HCT116 (cell line): ENCODE measurements at regions not wholly inside any gene's neighbourhood (a gene's known extent, or its start where the extent isn't known, plus 50 kb on each side); places are given as distances from the start of the nearest gene placed in this dataset.

ENCODE experiments used
- ATAC-seq: fragments of 200-7000 bp; cut with Tn5 transposase; 2 replicates; pipeline ENCODE4 v1.9.1; 2020; ENCODE audit warnings: mild to moderate bottlenecking, moderate library complexity
- BruUV-seq: library from RNA; stranded (reverse); fragments of 400-500 nt; replicated peaks from 2 replicates; lab custom pipeline; 2021; lab: Mats Ljungman, UMichigan
- CTCF ChIA-PET: fragments of 300-600 bp; sonication (Branson Sonifier 250); formaldehyde crosslinking; loops from one replicate; lab custom pipeline; 2021; ENCODE audit warnings: antibody characterized with exemption; lab: Charles Lee
- POLR2A ChIA-PET: fragments of 300-600, 350-600 bp; sonication (Branson Sonifier 250); formaldehyde crosslinking; loops from one replicate; lab custom pipeline; 2021; ENCODE audit warnings: antibody characterized with exemption; lab: Charles Lee
- RAD21 ChIA-PET, 2 experiments: fragments of 300-600 bp; sonication (Branson Sonifier 250); formaldehyde crosslinking; loops; one replicate each; lab custom pipeline; 2023; ENCODE audit warnings: low total read pairs in 2 of 2; ENCODE audit not compliant: uncharacterized antibody in 2 of 2, unreplicated experiment in 2 of 2, low non-redundant PET in 1 of 2; lab: Charles Lee
- DNase-seq: peaks from one replicate; pipeline ENCODE4 v3.0.0-alpha.2; 2010; ENCODE audit warnings: low read depth, low spot score
- H2AFZ ChIP-seq: fragments of 200-600 bp; shearing (Covaris generic), sonication (generic); 2 replicates; pipeline ENCODE4 v1.6.1; 2017; ENCODE audit warnings: low read depth, mixed run types, mixed read lengths, antibody characterized with exemption, low read length; ENCODE audit not compliant: poor library complexity, severe bottlenecking
- H3K27ac ChIP-seq: 2 replicates; pipeline ENCODE4 v1.5.1; 2012; ENCODE audit warnings: low read depth, low read length
- H3K27me3 ChIP-seq: fragments of 200-600 bp; sonication (generic); 2 replicates; pipeline ENCODE4 v1.6.1; 2016; ENCODE audit warnings: mixed run types, low read length, mixed read lengths; ENCODE audit not compliant: insufficient read depth
- H3K36me3 ChIP-seq, 2 experiments: fragments of 200-500 bp in 1 of 2; fragments of 200-600 bp in 1 of 2; sonication (Bioruptor generic) in 1 of 2; sonication (generic) in 1 of 2; 2 replicates each; pipeline versions ENCODE4 v1.5.1 to v1.6.1; 2014 to 2016; ENCODE audit warnings: low read length in 2 of 2, inconsistent platforms in 1 of 2, mixed read lengths in 1 of 2, mixed run types in 1 of 2; ENCODE audit not compliant: insufficient read depth in 2 of 2, control insufficient read depth in 1 of 2
- H3K4me1 ChIP-seq, 2 experiments: fragments of 200-600 bp in 1 of 2; sonication (generic) in 1 of 2; 2 replicates each; pipeline versions ENCODE4 v1.5.1 to v1.6.1; 2012 to 2017; ENCODE audit warnings: low read length in 2 of 2, inconsistent platforms in 1 of 2, mild to moderate bottlenecking in 1 of 2, mixed read lengths in 1 of 2, mixed run types in 1 of 2, moderate library complexity in 1 of 2; ENCODE audit not compliant: insufficient read depth in 2 of 2, control insufficient read depth in 1 of 2
- H3K4me2 ChIP-seq: fragments of 200-600 bp; sonication (generic); 2 replicates; pipeline ENCODE4 v1.6.1; 2017; ENCODE audit warnings: mixed run types, low read length, mixed read lengths
- H3K4me3 ChIP-seq, 2 experiments: fragments of 200-600 bp in 1 of 2; sonication (generic) in 1 of 2; replicated peaks in 1 of 2; 2 replicates each; pipeline ENCODE4 v1.5.1; 2011 to 2016; ENCODE audit warnings: low read length in 2 of 2, control low read depth in 1 of 2, low read depth in 1 of 2, mild to moderate bottlenecking in 1 of 2, mixed read lengths in 1 of 2, mixed run types in 1 of 2
- H3K79me2 ChIP-seq: fragments of 200-600 bp; sonication (generic); 2 replicates; pipeline ENCODE4 v1.6.1; 2017; ENCODE audit warnings: mild to moderate bottlenecking, mixed run types, low read length, moderate library complexity, mixed read lengths; ENCODE audit not compliant: insufficient read depth
- H3K9ac ChIP-seq: fragments of 200-600 bp; sonication (generic); 2 replicates; pipeline ENCODE4 v1.6.1; 2016; ENCODE audit warnings: low read length, mixed read lengths
- H3K9me2 ChIP-seq: fragments of 200-600 bp; sonication (generic), shearing (Covaris generic); 2 replicates; pipeline ENCODE4 v1.6.1; 2017; ENCODE audit warnings: mixed run types, mild to moderate bottlenecking, moderate library complexity; ENCODE audit not compliant: insufficient read depth
- H3K9me3 ChIP-seq, 2 experiments: fragments of 200-500 bp in 1 of 2; fragments of 200-600 bp in 1 of 2; sonication (Bioruptor generic) in 1 of 2; sonication (generic) in 1 of 2; 2 replicates each; pipeline ENCODE4 v1.6.1; 2014 to 2017; ENCODE audit warnings: low read length in 2 of 2, mixed read lengths in 2 of 2, inconsistent platforms in 1 of 2, low read depth in 1 of 2, mild to moderate bottlenecking in 1 of 2, mixed run types in 1 of 2, moderate library complexity in 1 of 2; ENCODE audit not compliant: control insufficient read depth in 1 of 2, insufficient read depth in 1 of 2
- H4K20me1 ChIP-seq: fragments of 200-600 bp; sonication (generic), shearing (Covaris generic); 2 replicates; pipeline ENCODE4 v1.6.1; 2017; ENCODE audit warnings: mixed run types, mild to moderate bottlenecking, moderate library complexity; ENCODE audit not compliant: insufficient read depth
- CBX3 ChIP-seq: IDR thresholded peaks from 2 replicates; pipeline ENCODE4 v1.6.1; 2012; ENCODE audit warnings: low read depth
- EGR1 ChIP-seq: IDR thresholded peaks from 2 replicates; pipeline ENCODE4 v1.6.1; 2012; ENCODE audit warnings: low read depth
- ELF1 ChIP-seq: IDR thresholded peaks from 2 replicates; pipeline ENCODE4 v1.6.1; 2012; ENCODE audit warnings: low read depth, borderline replicate concordance
- EZH2phosphoT487 ChIP-seq: fragments of 200-600 bp; IDR thresholded peaks from 2 replicates; pipeline ENCODE4 v1.6.1; 2018; ENCODE audit warnings: antibody characterized with exemption, borderline replicate concordance
- JUND ChIP-seq: IDR thresholded peaks from 2 replicates; pipeline ENCODE4 v1.6.1; 2012
- POLR2A ChIP-seq: IDR thresholded peaks from 2 replicates; pipeline ENCODE4 v1.7.0; 2011; ENCODE audit warnings: borderline replicate concordance; ENCODE audit not compliant: insufficient read depth, insufficient read length; ENCODE audit errors: extremely low read depth
- POLR2AphosphoS5 ChIP-seq: IDR thresholded peaks from 2 replicates; pipeline ENCODE4 v1.6.1; 2011; ENCODE audit warnings: mild to moderate bottlenecking, low read depth, low read length, moderate library complexity
- RAD21 ChIP-seq: IDR thresholded peaks from 2 replicates; pipeline ENCODE4 v1.6.1; 2012; ENCODE audit warnings: low read depth, mild to moderate bottlenecking
- SIN3A ChIP-seq: IDR thresholded peaks from 2 replicates; pipeline ENCODE4 v1.6.1; 2012; ENCODE audit warnings: low read depth
- SP1 ChIP-seq: IDR thresholded peaks from 2 replicates; pipeline ENCODE4 v1.6.1; 2012; ENCODE audit warnings: low read depth
- YY1 ChIP-seq: IDR thresholded peaks from 2 replicates; pipeline ENCODE4 v1.6.1; 2011; ENCODE audit warnings: low read length, low read depth, moderate library complexity, mild to moderate bottlenecking; ENCODE audit not compliant: insufficient replicate concordance; ENCODE audit errors: extremely low read depth
- ZNF274 ChIP-seq: fragments of 200-500 bp; sonication (Bioruptor generic); IDR thresholded peaks from 2 replicates; pipeline ENCODE4 v1.6.1; 2014; ENCODE audit warnings: mild to moderate bottlenecking, low read depth, low read length, inconsistent platforms
- intact Hi-C: fragments of 100-400 bp; cut with micrococcal nuclease; formaldehyde crosslinking; loops from 2 replicates; pipeline ENCODE4 v1.10.0; 2022
- TF ChIP-seq, protein P1 (sequence below): IDR thresholded peaks from 2 replicates; pipeline ENCODE4 v1.6.1; 2011; ENCODE audit warnings: mild to moderate bottlenecking, low read length, moderate library complexity; ENCODE audit not compliant: insufficient replicate concordance; ENCODE audit errors: extremely low read depth
- TF ChIP-seq, protein P2 (sequence below): IDR thresholded peaks from 2 replicates; pipeline ENCODE4 v1.6.1; 2012; ENCODE audit warnings: low read depth
- TF ChIP-seq, protein P3 (sequence below), 3 experiments: fragments of 200-600 bp in 1 of 3; sonication (generic) in 1 of 3; IDR thresholded peaks in 2 of 3; conservative IDR thresholded peaks in 1 of 3; 2 replicates each; pipeline ENCODE4 v1.5.1; 2012 to 2017; ENCODE audit warnings: low read depth in 2 of 3, low read length in 2 of 3, antibody characterized with exemption in 1 of 3, borderline replicate concordance in 1 of 3, control low read depth in 1 of 3, mild to moderate bottlenecking in 1 of 3, mixed read lengths in 1 of 3, mixed run types in 1 of 3, moderate library complexity in 1 of 3; ENCODE audit not compliant: insufficient read depth in 1 of 3

DNA sequence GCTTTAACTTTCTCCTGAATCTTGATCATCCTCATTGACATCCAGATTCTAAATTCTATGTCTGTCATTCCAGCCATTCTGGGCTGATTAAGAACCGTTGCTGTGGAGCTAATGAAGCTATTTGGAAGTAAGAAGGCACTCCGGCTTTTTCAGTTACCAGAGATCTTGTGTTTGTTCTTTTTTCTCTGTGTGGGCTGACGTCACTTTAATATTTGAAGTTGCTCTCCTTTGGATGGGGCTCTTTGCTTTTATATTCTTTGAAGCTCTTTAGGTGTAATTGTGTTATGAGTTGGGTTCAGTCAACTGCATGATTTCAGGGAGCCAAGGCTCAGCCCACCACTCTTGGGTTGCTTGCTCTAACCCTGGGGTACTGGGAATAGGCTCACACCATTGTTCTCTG, 460.6 kb downstream of the CDH8 start:
- H3K36me3 ChIP-seq, result no peaks in the 10 kb centered on the region
- no peaks in the 10 kb centered on the region for H3K4me1 ChIP-seq
- H3K9me2 ChIP-seq, result no peaks in the 10 kb centered on the region
- ChIA-PET POLR2A (no interaction called here), RAD21 (no interaction called here), CTCF (no interaction called here)
- H3K4me2 ChIP-seq, result no peak overlapping the region
- peaks cover 0 to 40% of the 10 kb centered on the region in 2 experiments; a peak in 3 of 4 replicates for H3K9me3 ChIP-seq
- DNase-seq (no peak), ATAC-seq (no peak)
- BruUV-seq, result no TSS peak
- H3K4me3 ChIP-seq, result no peak overlapping the region
- no peaks in the 10 kb centered on the region for H3K79me2 ChIP-seq
- no peak overlapping the region for H3K9ac ChIP-seq
- H4K20me1 ChIP-seq, result no peaks in the 10 kb centered on the region
- H3K27ac ChIP-seq, result no peak overlapping the region
- H3K27me3 ChIP-seq, result no peaks in the 10 kb centered on the region
- intact Hi-C loops, result no loop called here
- no peak overlapping the region for H2AFZ ChIP-seq
- TF ChIP-seq ZNF274 (no peak), POLR2AphosphoS5 (no peak), YY1 (no peak), EGR1 (no peak), SIN3A (no peak), RAD21 (no peak), CBX3 (no peak), EZH2phosphoT487 (no peak), SP1 (no peak), POLR2A (no peak), JUND (no peak), ELF1 (no peak)
- TF ChIP-seq, protein P1, sequence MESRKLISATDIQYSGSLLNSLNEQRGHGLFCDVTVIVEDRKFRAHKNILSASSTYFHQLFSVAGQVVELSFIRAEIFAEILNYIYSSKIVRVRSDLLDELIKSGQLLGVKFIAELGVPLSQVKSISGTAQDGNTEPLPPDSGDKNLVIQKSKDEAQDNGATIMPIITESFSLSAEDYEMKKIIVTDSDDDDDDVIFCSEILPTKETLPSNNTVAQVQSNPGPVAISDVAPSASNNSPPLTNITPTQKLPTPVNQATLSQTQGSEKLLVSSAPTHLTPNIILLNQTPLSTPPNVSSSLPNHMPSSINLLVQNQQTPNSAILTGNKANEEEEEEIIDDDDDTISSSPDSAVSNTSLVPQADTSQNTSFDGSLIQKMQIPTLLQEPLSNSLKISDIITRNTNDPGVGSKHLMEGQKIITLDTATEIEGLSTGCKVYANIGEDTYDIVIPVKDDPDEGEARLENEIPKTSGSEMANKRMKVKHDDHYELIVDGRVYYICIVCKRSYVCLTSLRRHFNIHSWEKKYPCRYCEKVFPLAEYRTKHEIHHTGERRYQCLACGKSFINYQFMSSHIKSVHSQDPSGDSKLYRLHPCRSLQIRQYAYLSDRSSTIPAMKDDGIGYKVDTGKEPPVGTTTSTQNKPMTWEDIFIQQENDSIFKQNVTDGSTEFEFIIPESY, result no peak
- TF ChIP-seq, protein P2, sequence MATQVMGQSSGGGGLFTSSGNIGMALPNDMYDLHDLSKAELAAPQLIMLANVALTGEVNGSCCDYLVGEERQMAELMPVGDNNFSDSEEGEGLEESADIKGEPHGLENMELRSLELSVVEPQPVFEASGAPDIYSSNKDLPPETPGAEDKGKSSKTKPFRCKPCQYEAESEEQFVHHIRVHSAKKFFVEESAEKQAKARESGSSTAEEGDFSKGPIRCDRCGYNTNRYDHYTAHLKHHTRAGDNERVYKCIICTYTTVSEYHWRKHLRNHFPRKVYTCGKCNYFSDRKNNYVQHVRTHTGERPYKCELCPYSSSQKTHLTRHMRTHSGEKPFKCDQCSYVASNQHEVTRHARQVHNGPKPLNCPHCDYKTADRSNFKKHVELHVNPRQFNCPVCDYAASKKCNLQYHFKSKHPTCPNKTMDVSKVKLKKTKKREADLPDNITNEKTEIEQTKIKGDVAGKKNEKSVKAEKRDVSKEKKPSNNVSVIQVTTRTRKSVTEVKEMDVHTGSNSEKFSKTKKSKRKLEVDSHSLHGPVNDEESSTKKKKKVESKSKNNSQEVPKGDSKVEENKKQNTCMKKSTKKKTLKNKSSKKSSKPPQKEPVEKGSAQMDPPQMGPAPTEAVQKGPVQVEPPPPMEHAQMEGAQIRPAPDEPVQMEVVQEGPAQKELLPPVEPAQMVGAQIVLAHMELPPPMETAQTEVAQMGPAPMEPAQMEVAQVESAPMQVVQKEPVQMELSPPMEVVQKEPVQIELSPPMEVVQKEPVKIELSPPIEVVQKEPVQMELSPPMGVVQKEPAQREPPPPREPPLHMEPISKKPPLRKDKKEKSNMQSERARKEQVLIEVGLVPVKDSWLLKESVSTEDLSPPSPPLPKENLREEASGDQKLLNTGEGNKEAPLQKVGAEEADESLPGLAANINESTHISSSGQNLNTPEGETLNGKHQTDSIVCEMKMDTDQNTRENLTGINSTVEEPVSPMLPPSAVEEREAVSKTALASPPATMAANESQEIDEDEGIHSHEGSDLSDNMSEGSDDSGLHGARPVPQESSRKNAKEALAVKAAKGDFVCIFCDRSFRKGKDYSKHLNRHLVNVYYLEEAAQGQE, result no peak
- TF ChIP-seq, protein P3, sequence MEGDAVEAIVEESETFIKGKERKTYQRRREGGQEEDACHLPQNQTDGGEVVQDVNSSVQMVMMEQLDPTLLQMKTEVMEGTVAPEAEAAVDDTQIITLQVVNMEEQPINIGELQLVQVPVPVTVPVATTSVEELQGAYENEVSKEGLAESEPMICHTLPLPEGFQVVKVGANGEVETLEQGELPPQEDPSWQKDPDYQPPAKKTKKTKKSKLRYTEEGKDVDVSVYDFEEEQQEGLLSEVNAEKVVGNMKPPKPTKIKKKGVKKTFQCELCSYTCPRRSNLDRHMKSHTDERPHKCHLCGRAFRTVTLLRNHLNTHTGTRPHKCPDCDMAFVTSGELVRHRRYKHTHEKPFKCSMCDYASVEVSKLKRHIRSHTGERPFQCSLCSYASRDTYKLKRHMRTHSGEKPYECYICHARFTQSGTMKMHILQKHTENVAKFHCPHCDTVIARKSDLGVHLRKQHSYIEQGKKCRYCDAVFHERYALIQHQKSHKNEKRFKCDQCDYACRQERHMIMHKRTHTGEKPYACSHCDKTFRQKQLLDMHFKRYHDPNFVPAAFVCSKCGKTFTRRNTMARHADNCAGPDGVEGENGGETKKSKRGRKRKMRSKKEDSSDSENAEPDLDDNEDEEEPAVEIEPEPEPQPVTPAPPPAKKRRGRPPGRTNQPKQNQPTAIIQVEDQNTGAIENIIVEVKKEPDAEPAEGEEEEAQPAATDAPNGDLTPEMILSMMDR (IDR thresholded peaks at IDR 0.05 in 2 of 3, conservative IDR thresholded peaks at IDR 0.05 in 1 of 3; ENCODE audit: borderline replicate concordance in 1 of 3, insufficient read depth in 1 of 3, low read depth in 2 of 3, low read length in 2 of 3), result no peak
